Neuronal stem cell (in vitro differentiated cells): ENCODE measurements at regions not wholly inside any gene's neighbourhood (a gene's known extent, or its start where the extent isn't known, plus 50 kb on each side); places are given as distances from the start of the nearest gene placed in this dataset.

Experiments
- DNase-seq: peaks from one replicate; pipeline ENCODE4 v3.0.0-alpha.2; 2013; ENCODE audit warnings: low spot score
- H2AFZ ChIP-seq: one replicate; pipeline ENCODE4 v1.6.1; 2013; ENCODE audit warnings: mild to moderate bottlenecking, low read length, inconsistent platforms
- H2AK5ac ChIP-seq: 2 replicates; pipeline ENCODE4 v1.6.1; 2013; ENCODE audit warnings: low read depth, mild to moderate bottlenecking, inconsistent platforms, low read length, moderate library complexity, mixed read lengths
- H2BK120ac ChIP-seq: 2 replicates; pipeline ENCODE4 v1.6.1; 2013; ENCODE audit warnings: low read depth, mild to moderate bottlenecking, inconsistent platforms, low read length, moderate library complexity, mixed read lengths
- H2BK12ac ChIP-seq: one replicate; pipeline ENCODE4 v1.6.1; 2013; ENCODE audit warnings: low read length, inconsistent platforms
- H2BK15ac ChIP-seq: 2 replicates; pipeline ENCODE4 v1.6.1; 2013; ENCODE audit warnings: mild to moderate bottlenecking, low read length, inconsistent platforms, mixed read lengths
- H2BK5ac ChIP-seq: one replicate; pipeline ENCODE4 v1.6.1; 2013; ENCODE audit warnings: inconsistent platforms, mild to moderate bottlenecking, low read length, moderate library complexity
- H3K14ac ChIP-seq: one replicate; pipeline ENCODE4 v1.6.1; 2013; ENCODE audit warnings: low read length, inconsistent platforms
- H3K18ac ChIP-seq: 2 replicates; pipeline ENCODE4 v1.6.1; 2013; ENCODE audit warnings: low read length, inconsistent platforms
- H3K23ac ChIP-seq: 2 replicates; pipeline ENCODE4 v1.6.1; 2013; ENCODE audit warnings: low read depth, mild to moderate bottlenecking, mixed read lengths, low read length, inconsistent platforms; ENCODE audit not compliant: poor library complexity
- H3K27ac ChIP-seq: replicated peaks from 3 replicates; pipeline ENCODE4 v1.5.1; 2013; ENCODE audit warnings: low read length, inconsistent platforms
- H3K27me3 ChIP-seq, 3 experiments: 2 replicates each; pipeline ENCODE4 v1.6.1; 2013; ENCODE audit warnings: low read length in 3 of 3, mild to moderate bottlenecking in 2 of 3, inconsistent platforms in 1 of 3, low read depth in 1 of 3, mixed read lengths in 1 of 3, moderate library complexity in 1 of 3; ENCODE audit not compliant: control insufficient read depth in 3 of 3, insufficient read depth in 3 of 3
- H3K36me3 ChIP-seq, 2 donors: replicated peaks in 1 of 2; 2 replicates each; pipeline ENCODE4 v1.6.1; 2013; ENCODE audit warnings: low read length in 2 of 2; ENCODE audit not compliant: control insufficient read depth in 2 of 2, insufficient read depth in 2 of 2
- H3K4ac ChIP-seq: 2 replicates; pipeline ENCODE4 v1.6.1; 2013; ENCODE audit warnings: inconsistent platforms, mild to moderate bottlenecking, low read length, moderate library complexity
- H3K4me1 ChIP-seq, 2 donors: 1 replicate in 1 of 2; 2 replicates in 1 of 2; pipeline ENCODE4 v1.6.1; 2013; ENCODE audit warnings: low read length in 2 of 2, low read depth in 1 of 2; ENCODE audit not compliant: control insufficient read depth in 2 of 2, insufficient read depth in 1 of 2
- H3K4me2 ChIP-seq: one replicate; pipeline ENCODE4 v1.6.1; 2013; ENCODE audit warnings: mild to moderate bottlenecking, low read length, inconsistent platforms; ENCODE audit not compliant: insufficient read depth, poor library complexity, severe bottlenecking
- H3K4me3 ChIP-seq, 2 donors: 2 replicates each; pipeline ENCODE4 v1.5.1; 2013; ENCODE audit warnings: low read length in 2 of 2, mild to moderate bottlenecking in 2 of 2, inconsistent platforms in 1 of 2, moderate library complexity in 1 of 2
- H3K79me1 ChIP-seq: one replicate; pipeline ENCODE4 v1.6.1; 2013; ENCODE audit warnings: low read depth, mild to moderate bottlenecking, inconsistent platforms, low read length, moderate library complexity
- H3K9ac ChIP-seq: one replicate; pipeline ENCODE4 v1.6.1; 2013; ENCODE audit warnings: mild to moderate bottlenecking, low read depth, low read length, inconsistent platforms; ENCODE audit not compliant: poor library complexity
- H3K9me3 ChIP-seq, 2 donors: replicated peaks in 1 of 2; 2 replicates each; pipeline versions ENCODE3 to v1.6.1; 2013; ENCODE audit warnings: low read length in 2 of 2, mild to moderate bottlenecking in 2 of 2, inconsistent platforms in 1 of 2, low read depth in 1 of 2, mixed read lengths in 1 of 2, moderate library complexity in 1 of 2; ENCODE audit not compliant: control insufficient read depth in 2 of 2, insufficient read depth in 1 of 2
- H4K8ac ChIP-seq: one replicate; pipeline ENCODE4 v1.6.1; 2013; ENCODE audit warnings: low read depth, mild to moderate bottlenecking, inconsistent platforms, low read length, moderate library complexity
- H4K91ac ChIP-seq: one replicate; pipeline ENCODE4 v1.6.1; 2013; ENCODE audit warnings: low read length, low read depth, mild to moderate bottlenecking, inconsistent platforms; ENCODE audit not compliant: poor library complexity
- WGBS, 2 donors: extraction: QIAGEN DNeasy Blood & Tissue Kit; methylation state at CpG; one replicate each; pipeline ENCODE4 v1.1.7; 2013; ENCODE audit warnings: missing lambda C conversion rate in 2 of 2, mixed read lengths in 1 of 2; ENCODE audit not compliant: insufficient read length in 2 of 2, insufficient replicate concordance in 1 of 2; ENCODE audit errors: extremely low coverage in 2 of 2; 5-methylcytosine and 5-hydroxymethylcytosine counted together

DNA sequence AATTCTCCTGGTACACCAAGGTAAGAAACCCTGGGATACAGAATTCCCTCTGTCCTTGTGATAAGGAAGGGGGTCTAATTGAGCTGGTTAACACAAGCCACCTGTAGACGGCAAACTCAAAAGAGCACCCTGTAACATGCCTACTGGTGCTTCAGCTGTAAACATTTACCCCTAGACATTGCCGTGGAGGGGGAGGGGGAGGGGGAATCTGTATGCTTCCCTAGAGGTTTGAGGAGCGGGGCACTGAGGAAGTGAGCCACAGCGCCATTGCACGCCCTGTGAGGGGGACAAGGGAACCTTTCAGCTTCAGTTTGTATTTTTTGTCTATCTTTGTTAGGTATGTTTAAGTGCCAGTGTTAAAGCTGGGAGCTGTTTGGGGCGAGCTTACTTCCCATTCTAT is 99.8 kb downstream of the AASDHPPT start:
- no peak overlapping the region for H2AFZ ChIP-seq
- H4K8ac ChIP-seq, result no peak overlapping the region
- H2BK5ac ChIP-seq, result no peak overlapping the region
- H3K23ac ChIP-seq, result no peak overlapping the region
- no peak overlapping the region for H3K9ac ChIP-seq
- H2AK5ac ChIP-seq, result no peak overlapping the region
- no peaks in the 10 kb centered on the region for H3K36me3 ChIP-seq
- no peaks in the 10 kb centered on the region for H3K4me1 ChIP-seq
- no peaks in the 10 kb centered on the region for H3K27me3 ChIP-seq
- H2BK120ac ChIP-seq, result no peak overlapping the region
- no peak overlapping the region for H3K4ac ChIP-seq
- no peaks in the 10 kb centered on the region for H3K79me1 ChIP-seq
- H3K14ac ChIP-seq, result no peak overlapping the region
- DNase-seq, result no peak
- no peak overlapping the region for H4K91ac ChIP-seq
- no peak overlapping the region for H2BK12ac ChIP-seq
- no peaks in the 10 kb centered on the region for H3K9me3 ChIP-seq
- H3K18ac ChIP-seq, result no peak overlapping the region
- H3K27ac ChIP-seq, result no peak overlapping the region
- no peak overlapping the region for H3K4me2 ChIP-seq
- H2BK15ac ChIP-seq, result no peak overlapping the region
- H3K4me3 ChIP-seq, result no peak overlapping the region
- WGBS, 2 donors, result no CpG with 5 or more reads among the region's 6 CpGs

DNA sequence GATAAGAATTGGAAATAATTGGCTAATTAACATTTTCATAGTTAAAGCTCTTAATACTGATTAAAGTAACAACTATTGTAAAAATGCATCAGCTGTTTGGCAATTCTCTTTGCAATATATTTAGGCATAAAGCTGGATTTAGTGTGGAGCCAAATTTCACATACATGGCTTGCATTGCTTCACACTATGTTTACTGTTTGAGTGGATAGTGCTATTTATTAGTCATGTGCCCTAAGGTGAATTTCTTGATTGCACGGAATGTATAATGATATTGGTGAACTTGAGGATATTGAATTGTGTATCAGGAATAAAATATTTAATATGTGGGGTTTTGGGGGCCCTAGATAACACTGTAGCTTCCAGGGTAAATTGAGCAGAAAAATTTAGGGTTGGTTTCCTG is 100.9 kb downstream of the AASDHPPT start:
- no peak overlapping the region for H3K4me3 ChIP-seq
- no peak overlapping the region for H3K18ac ChIP-seq
- H3K4me1 ChIP-seq, result no peaks in the 10 kb centered on the region
- no peak overlapping the region for H2BK5ac ChIP-seq
- H2AFZ ChIP-seq, result no peak overlapping the region
- H3K9ac ChIP-seq, result no peak overlapping the region
- no peak overlapping the region for H2AK5ac ChIP-seq
- H4K91ac ChIP-seq, result no peak overlapping the region
- H3K27me3 ChIP-seq, result no peaks in the 10 kb centered on the region
- H2BK15ac ChIP-seq, result no peak overlapping the region
- H3K4me2 ChIP-seq, result no peak overlapping the region
- no peak overlapping the region for H3K14ac ChIP-seq
- no peaks in the 10 kb centered on the region for H3K79me1 ChIP-seq
- no peak for DNase-seq
- no peak overlapping the region for H3K4ac ChIP-seq
- no peak overlapping the region for H2BK12ac ChIP-seq
- no CpG with 5 or more reads among the region's 1 CpG for WGBS, 2 donors
- no peak overlapping the region for H2BK120ac ChIP-seq
- no peak overlapping the region for H3K23ac ChIP-seq
- H3K36me3 ChIP-seq, result no peaks in the 10 kb centered on the region
- H3K9me3 ChIP-seq, result no peaks in the 10 kb centered on the region
- H3K27ac ChIP-seq, result no peak overlapping the region
- H4K8ac ChIP-seq, result no peak overlapping the region

DNA sequence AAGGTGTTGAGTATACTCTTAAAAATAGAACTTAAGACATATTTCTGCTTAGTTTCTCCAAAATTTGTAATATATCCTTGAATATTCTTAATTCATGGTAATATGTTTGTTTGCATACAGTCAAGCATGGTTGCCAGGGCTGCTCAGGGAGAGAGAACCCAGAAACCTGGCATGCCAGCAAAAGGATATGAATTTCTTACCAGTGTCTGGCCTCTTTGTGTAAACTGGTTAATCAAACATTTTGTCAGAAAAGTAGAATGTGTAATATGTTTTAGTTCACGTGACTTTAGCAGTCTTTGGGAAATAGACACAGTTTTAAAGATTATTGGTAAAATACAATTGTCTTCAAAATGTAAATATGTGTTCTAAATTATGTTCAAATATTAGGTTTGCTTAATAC is 101.6 kb downstream of the AASDHPPT start:
- WGBS, 2 donors, result no CpG with 5 or more reads among the region's 1 CpG
- Histone ChIP-seq H3K14ac (no peak overlapping the region), H2BK5ac (no peak overlapping the region), H3K23ac (no peak overlapping the region), H2AFZ (no peak overlapping the region), H3K4me1 (no peaks in the 10 kb centered on the region), H4K91ac (no peak overlapping the region), H3K9me3 (no peaks in the 10 kb centered on the region), H2BK15ac (no peak overlapping the region), H3K18ac (no peak overlapping the region), H3K36me3 (no peaks in the 10 kb centered on the region), H2BK120ac (no peak overlapping the region), H3K4me2 (no peak overlapping the region), H2AK5ac (no peak overlapping the region), H3K4me3 (no peak overlapping the region), H2BK12ac (no peak overlapping the region), H3K4ac (no peak overlapping the region), H3K27me3 (no peaks in the 10 kb centered on the region), H3K9ac (no peak overlapping the region), H3K79me1 (no peaks in the 10 kb centered on the region), H3K27ac (no peak overlapping the region), H4K8ac (no peak overlapping the region)
- no peak for DNase-seq

DNA sequence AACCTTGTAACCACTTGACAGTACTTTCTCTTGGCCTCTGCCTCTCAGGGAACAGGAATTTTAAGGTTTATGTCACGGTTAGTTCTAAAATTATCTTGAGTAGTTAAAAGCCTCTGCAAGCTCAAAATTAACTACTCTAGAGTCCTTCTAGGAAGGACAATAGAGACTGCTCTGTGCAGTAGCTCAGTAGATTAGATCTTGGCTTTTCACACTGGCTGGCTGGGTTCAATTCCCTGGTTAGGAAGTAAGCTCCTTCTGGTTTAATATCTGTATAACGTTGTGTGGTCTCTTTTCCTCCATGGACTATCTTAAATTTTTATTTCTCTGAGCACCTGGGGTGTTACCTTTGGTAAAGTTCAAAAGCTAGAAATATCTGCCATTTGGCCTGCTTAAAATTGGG is 109.2 kb downstream of the AASDHPPT start:
- no peak overlapping the region for H4K8ac ChIP-seq
- H4K91ac ChIP-seq, result no peak overlapping the region
- H3K9ac ChIP-seq, result no peak overlapping the region
- no peaks in the 10 kb centered on the region for H3K79me1 ChIP-seq
- H3K4me1 ChIP-seq, result no peaks in the 10 kb centered on the region
- no peak overlapping the region for H3K27ac ChIP-seq
- no peak overlapping the region for H2BK120ac ChIP-seq
- no peak overlapping the region for H2BK5ac ChIP-seq
- no peak overlapping the region for H3K4ac ChIP-seq
- no peak for DNase-seq
- H3K4me2 ChIP-seq, result no peak overlapping the region
- H2AFZ ChIP-seq, result no peak overlapping the region
- no peak overlapping the region for H2BK12ac ChIP-seq
- H3K18ac ChIP-seq, result no peak overlapping the region
- H3K4me3 ChIP-seq, result no peak overlapping the region
- no peaks in the 10 kb centered on the region for H3K27me3 ChIP-seq
- no peaks in the 10 kb centered on the region for H3K36me3 ChIP-seq
- no peak overlapping the region for H3K14ac ChIP-seq
- no peak overlapping the region for H3K23ac ChIP-seq
- no CpG with 5 or more reads among the region's 2 CpGs for WGBS, 2 donors
- H2AK5ac ChIP-seq, result no peak overlapping the region
- peaks cover 0 to 5% of the 10 kb centered on the region in 2 donors for H3K9me3 ChIP-seq
- no peak overlapping the region for H2BK15ac ChIP-seq
